PC-3 (cell line): ENCODE measurements at regions not wholly inside any gene's neighbourhood (a gene's known extent, or its start where the extent isn't known, plus 50 kb on each side); places are given as distances from the start of the nearest gene placed in this dataset.

ENCODE experiments used
- ATAC-seq: fragments of 200-7000 bp; cut with Tn5 transposase; 2 replicates; pipeline ENCODE4 v1.9.1; 2020; ENCODE audit warnings: mild to moderate bottlenecking, moderate library complexity
- BruUV-seq: library from RNA; stranded (reverse); fragments of 400-500 nt; replicated peaks from 2 replicates; lab custom pipeline; 2021; lab: Mats Ljungman, UMichigan
- CTCF ChIA-PET: fragments of 300-600 bp; sonication (Branson Sonifier 250); formaldehyde crosslinking; loops from one replicate; lab custom pipeline; 2022; ENCODE audit warnings: antibody characterized with exemption; lab: Charles Lee
- POLR2A ChIA-PET: fragments of 300-600 bp; sonication (Branson Sonifier 250); formaldehyde crosslinking; loops from one replicate; lab custom pipeline; 2022; ENCODE audit warnings: antibody characterized with exemption; ENCODE audit not compliant: unreplicated experiment; lab: Charles Lee
- DNase-seq: peaks from one replicate; pipeline ENCODE4 v3.0.0-alpha.2; 2015
- H2AFZ ChIP-seq: fragments of 300-600 bp; sonication (generic); 2 replicates; pipeline ENCODE4 v1.6.0; 2016; ENCODE audit warnings: antibody characterized with exemption, low read length
- H3F3A ChIP-seq: fragments of 300-600 bp; sonication (generic); one replicate; pipeline ENCODE4 v1.6.0; 2017; ENCODE audit warnings: antibody characterized with exemption, low read length, control low read depth, mild to moderate bottlenecking; ENCODE audit not compliant: unreplicated experiment
- H3K27ac ChIP-seq: fragments of 300-600 bp; sonication (generic); 2 replicates; pipeline ENCODE4 v1.5.1; 2016; ENCODE audit warnings: mild to moderate bottlenecking, low read length
- H3K27me3 ChIP-seq: fragments of 300-600 bp; sonication (generic); 2 replicates; pipeline ENCODE4 v1.6.1; 2016; ENCODE audit warnings: low read length, mixed read lengths
- H3K36me3 ChIP-seq: fragments of 300-600 bp; sonication (generic); 2 replicates; pipeline ENCODE4 v1.6.1; 2016; ENCODE audit warnings: low read depth, mixed run types, low read length, mixed read lengths
- H3K4me1 ChIP-seq: fragments of 300-600 bp; sonication (generic); 2 replicates; pipeline ENCODE4 v1.5.1; 2016; ENCODE audit warnings: low read length; ENCODE audit not compliant: insufficient read depth
- H3K4me2 ChIP-seq: fragments of 300-600 bp; sonication (generic); 2 replicates; pipeline ENCODE4 v1.6.0; 2016; ENCODE audit warnings: low read length
- H3K4me3 ChIP-seq: fragments of 300-600 bp; sonication (generic); 2 replicates; pipeline ENCODE4 v1.5.1; 2016; ENCODE audit warnings: mild to moderate bottlenecking, low read length, mixed read lengths
- H3K79me2 ChIP-seq: fragments of 300-600 bp; sonication (generic); 2 replicates; pipeline ENCODE4 v1.6.1; 2017; ENCODE audit warnings: low read length, mixed read lengths
- H3K9ac ChIP-seq: fragments of 300-600 bp; sonication (generic); 2 replicates; pipeline ENCODE4 v1.6.0; 2016; ENCODE audit warnings: mild to moderate bottlenecking, low read length
- H3K9me2 ChIP-seq: fragments of 300-600 bp; sonication (generic); replicated peaks from 2 replicates; pipeline ENCODE4 v1.6.1; 2016; ENCODE audit warnings: mixed run types, low read length, mixed read lengths
- H3K9me3 ChIP-seq: fragments of 300-600 bp; sonication (generic); 2 replicates; pipeline ENCODE4 v1.6.1; 2016; ENCODE audit warnings: low read length, mixed read lengths
- H4K20me1 ChIP-seq: fragments of 300-600 bp; sonication (generic); 2 replicates; pipeline ENCODE4 v1.6.1; 2016; ENCODE audit warnings: low read length, mixed read lengths
- EZH2 ChIP-seq: fragments of 300-600 bp; sonication (generic); IDR thresholded peaks from one replicate; pipeline ENCODE4 v1.6.1; 2017; ENCODE audit warnings: antibody characterized with exemption, mild to moderate bottlenecking, low read length; ENCODE audit not compliant: unreplicated experiment
- EZH2phosphoT487 ChIP-seq: fragments of 300-600 bp; sonication (generic); IDR thresholded peaks from 2 replicates; pipeline ENCODE4 v1.6.1; 2018; ENCODE audit warnings: mild to moderate bottlenecking, antibody characterized with exemption, low read length, borderline replicate concordance
- intact Hi-C: fragments of 100-400 bp; cut with micrococcal nuclease; formaldehyde crosslinking; loops from 2 replicates; pipeline ENCODE4 v1.9.0; 2023
- TF ChIP-seq, protein P1 (sequence below): fragments of 300-600 bp; sonication (generic); conservative IDR thresholded peaks from 2 replicates; pipeline ENCODE4 v1.5.1; 2017; ENCODE audit warnings: antibody characterized with exemption, low read depth, mild to moderate bottlenecking, low read length

DNA sequence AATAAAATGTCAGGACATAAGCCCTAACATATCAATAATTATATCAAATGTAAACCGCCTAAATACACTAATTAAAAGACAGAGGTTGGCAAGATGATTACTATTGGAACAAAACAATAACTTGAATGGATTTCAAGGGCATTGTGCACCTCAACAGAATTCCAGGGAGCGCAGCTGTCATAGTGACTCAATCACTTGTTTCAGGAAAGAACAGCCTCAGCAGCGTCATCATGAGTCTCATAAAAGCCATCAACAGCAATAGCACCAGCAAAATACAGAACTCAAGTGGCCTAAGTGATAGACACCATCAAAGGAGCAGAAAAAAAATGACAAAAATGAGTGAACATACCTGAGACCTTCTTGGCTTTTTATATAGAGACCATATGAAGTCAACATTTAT, 632.7 kb upstream of the NR5A2 start:
- Histone ChIP-seq H3K4me3 (no peak overlapping the region), H3K79me2 (no peaks in the 10 kb centered on the region), H3K9me2 (no peaks in the 10 kb centered on the region), H3K4me2 (no peak overlapping the region), H4K20me1 (no peaks in the 10 kb centered on the region), H3K4me1 (no peaks in the 10 kb centered on the region), H3K9ac (no peak overlapping the region), H3K27me3 (no peaks in the 10 kb centered on the region), H3K36me3 (no peaks in the 10 kb centered on the region), H3F3A (no peaks in the 10 kb centered on the region), H3K27ac (no peak overlapping the region), H2AFZ (no peak overlapping the region), H3K9me3 (no peaks in the 10 kb centered on the region)
- ATAC-seq: no peak
- POLR2A ChIA-PET: no interaction called here
- no TSS peak for BruUV-seq
- CTCF ChIA-PET: no interaction called here
- intact Hi-C loops: no loop called here
- TF ChIP-seq EZH2: no peak
- TF ChIP-seq, protein P1, sequence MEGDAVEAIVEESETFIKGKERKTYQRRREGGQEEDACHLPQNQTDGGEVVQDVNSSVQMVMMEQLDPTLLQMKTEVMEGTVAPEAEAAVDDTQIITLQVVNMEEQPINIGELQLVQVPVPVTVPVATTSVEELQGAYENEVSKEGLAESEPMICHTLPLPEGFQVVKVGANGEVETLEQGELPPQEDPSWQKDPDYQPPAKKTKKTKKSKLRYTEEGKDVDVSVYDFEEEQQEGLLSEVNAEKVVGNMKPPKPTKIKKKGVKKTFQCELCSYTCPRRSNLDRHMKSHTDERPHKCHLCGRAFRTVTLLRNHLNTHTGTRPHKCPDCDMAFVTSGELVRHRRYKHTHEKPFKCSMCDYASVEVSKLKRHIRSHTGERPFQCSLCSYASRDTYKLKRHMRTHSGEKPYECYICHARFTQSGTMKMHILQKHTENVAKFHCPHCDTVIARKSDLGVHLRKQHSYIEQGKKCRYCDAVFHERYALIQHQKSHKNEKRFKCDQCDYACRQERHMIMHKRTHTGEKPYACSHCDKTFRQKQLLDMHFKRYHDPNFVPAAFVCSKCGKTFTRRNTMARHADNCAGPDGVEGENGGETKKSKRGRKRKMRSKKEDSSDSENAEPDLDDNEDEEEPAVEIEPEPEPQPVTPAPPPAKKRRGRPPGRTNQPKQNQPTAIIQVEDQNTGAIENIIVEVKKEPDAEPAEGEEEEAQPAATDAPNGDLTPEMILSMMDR: no peak
- TF ChIP-seq EZH2phosphoT487: no peak
- peak; percentile 5 for DNase-seq

DNA sequence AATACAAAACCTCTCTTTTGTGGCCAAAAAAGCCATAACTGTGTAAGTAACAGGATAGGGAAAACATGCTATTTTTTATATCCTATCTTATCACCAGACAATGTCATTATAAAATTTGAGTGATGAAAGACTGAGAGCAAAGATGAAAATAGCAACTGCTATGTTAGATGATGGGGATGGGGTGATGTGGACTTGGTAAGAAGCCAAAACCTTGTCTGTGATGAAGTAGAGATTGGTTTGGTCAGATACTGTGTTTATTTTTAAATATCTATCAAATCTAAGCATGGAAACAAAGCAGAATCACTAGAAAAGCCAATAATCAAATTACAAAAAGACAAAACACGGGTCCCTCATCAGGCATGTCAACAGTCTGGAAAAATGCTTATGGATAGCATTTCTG, 631.1 kb upstream of the NR5A2 start:
- Histone ChIP-seq H3F3A (no peaks in the 10 kb centered on the region), H3K4me1 (no peaks in the 10 kb centered on the region), H3K79me2 (no peaks in the 10 kb centered on the region), H2AFZ (no peak overlapping the region), H3K27ac (no peak overlapping the region), H3K36me3 (no peaks in the 10 kb centered on the region), H3K4me3 (no peak overlapping the region), H3K4me2 (no peak overlapping the region), H3K9ac (no peak overlapping the region), H3K9me2 (no peaks in the 10 kb centered on the region), H4K20me1 (no peaks in the 10 kb centered on the region), H3K27me3 (no peaks in the 10 kb centered on the region), H3K9me3 (no peaks in the 10 kb centered on the region)
- TF ChIP-seq EZH2phosphoT487: no peak
- TF ChIP-seq, protein P1: no peak
- no peak for TF ChIP-seq EZH2
- POLR2A ChIA-PET: no interaction called here
- no peak for ATAC-seq
- CTCF ChIA-PET: no interaction called here
- no TSS peak for BruUV-seq
- intact Hi-C loops: no loop called here
- DNase-seq: no peak

DNA sequence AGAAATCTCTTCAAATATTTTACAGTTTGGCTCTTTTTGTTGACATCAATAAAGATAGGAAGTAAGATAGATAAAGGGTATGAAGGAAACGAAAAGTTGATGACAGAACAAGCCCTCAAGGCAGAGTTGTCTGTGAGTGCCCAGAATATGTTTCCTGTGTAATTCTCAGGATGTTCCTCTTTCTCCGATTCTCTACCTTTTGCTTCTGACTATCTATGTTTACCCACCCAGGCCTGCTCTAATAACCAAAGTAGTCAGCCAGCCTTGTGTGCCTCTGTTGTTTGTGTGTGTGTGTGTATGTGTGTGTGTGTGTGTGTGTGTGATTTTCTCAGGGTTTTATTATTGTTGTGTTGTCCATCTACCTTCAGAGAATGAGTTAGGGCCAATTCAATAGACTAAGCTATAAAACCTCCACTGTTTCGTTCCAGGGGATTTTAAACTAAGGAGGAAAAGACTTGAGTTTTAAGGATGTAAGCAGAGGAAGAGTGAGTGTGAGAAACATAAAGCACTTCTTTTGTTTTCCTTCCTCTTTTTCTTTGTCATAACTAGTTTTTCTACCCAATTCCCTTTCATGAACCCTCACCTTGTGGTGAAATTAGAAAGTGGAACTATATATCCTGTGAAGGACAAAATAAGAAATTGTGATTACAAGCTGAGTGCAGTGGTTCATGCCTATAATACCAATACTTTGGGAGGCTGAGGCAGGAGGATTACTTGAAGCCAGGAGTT, 627.4 kb upstream of the NR5A2 start:
- H3K4me3 ChIP-seq: no peak overlapping the region
- no peaks in the 10 kb centered on the region for H3K27me3 ChIP-seq
- ChIA-PET POLR2A (no interaction called here), CTCF (no interaction called here)
- ATAC-seq (no peak), DNase-seq (no peak)
- H3K4me1 ChIP-seq: no peaks in the 10 kb centered on the region
- H3F3A ChIP-seq: no peaks in the 10 kb centered on the region
- no peaks in the 10 kb centered on the region for H3K9me2 ChIP-seq
- no TSS peak for BruUV-seq
- intact Hi-C loops: no loop called here
- no peaks in the 10 kb centered on the region for H3K9me3 ChIP-seq
- no peaks in the 10 kb centered on the region for H3K79me2 ChIP-seq
- no peak overlapping the region for H3K4me2 ChIP-seq
- TF ChIP-seq EZH2 (no peak), EZH2phosphoT487 (no peak)
- TF ChIP-seq, protein P1: no peak
- no peaks in the 10 kb centered on the region for H3K36me3 ChIP-seq
- no peak overlapping the region for H3K27ac ChIP-seq
- H3K9ac ChIP-seq: no peak overlapping the region
- H4K20me1 ChIP-seq: no peaks in the 10 kb centered on the region
- H2AFZ ChIP-seq: no peak overlapping the region
